T-helper 9 cell (primary cell): ENCODE measurements at regions not wholly inside any gene's neighbourhood (a gene's known extent, or its start where the extent isn't known, plus 50 kb on each side); places are given as distances from the start of the nearest gene placed in this dataset.

Source experiments
- DNase-seq: peaks from one replicate; pipeline ENCODE4 v3.0.0-alpha.2; 2020

GRCh38 chr5:77157732-77158532 lies 52.5 kb upstream of the PDE8B start:
- no peak for DNase-seq

- DNase-seq, result no peak
Measured at GRCh38 chr5:77156379-77156778, 54.1 kb upstream of the PDE8B start.

GRCh38 chr5:77155179-77155785 lies 55.2 kb upstream of the PDE8B start:
- DNase-seq, result no peak

- no peak for DNase-seq
Measured at GRCh38 chr5:77152441-77152840, 58.0 kb upstream of the PDE8B start.

GRCh38 chr5:77151501-77151900 lies 59.0 kb upstream of the PDE8B start:
- DNase-seq, result no peak

GRCh38 chr5:77146896-77147295 lies 59.8 kb upstream of the ZBED3 start:
- no peak for DNase-seq

GRCh38 chr5:77145666-77146065 lies 58.6 kb upstream of the ZBED3 start:
- no peak for DNase-seq

GRCh38 chr5:77144837-77145139 lies 57.7 kb upstream of the ZBED3 start:
- no peak for DNase-seq

GRCh38 chr5:77143998-77144836 lies 57.1 kb upstream of the ZBED3 start:
- DNase-seq, result peak; percentile 11

GRCh38 chr5:77140350-77140749 lies 53.3 kb upstream of the ZBED3 start:
- no peak for DNase-seq

- no peak for DNase-seq
Measured at GRCh38 chr5:77139001-77139400, 51.9 kb upstream of the ZBED3 start.
